ENCODE measurements at regions not wholly inside any gene's neighbourhood (a gene's known extent, or its start where the extent isn't known, plus 50 kb on each side); places are given as distances from the start of the nearest gene placed in this dataset.
A peak's percentile ranks its signal among the peaks of the same experiment; 100 is the strongest.

DNA sequence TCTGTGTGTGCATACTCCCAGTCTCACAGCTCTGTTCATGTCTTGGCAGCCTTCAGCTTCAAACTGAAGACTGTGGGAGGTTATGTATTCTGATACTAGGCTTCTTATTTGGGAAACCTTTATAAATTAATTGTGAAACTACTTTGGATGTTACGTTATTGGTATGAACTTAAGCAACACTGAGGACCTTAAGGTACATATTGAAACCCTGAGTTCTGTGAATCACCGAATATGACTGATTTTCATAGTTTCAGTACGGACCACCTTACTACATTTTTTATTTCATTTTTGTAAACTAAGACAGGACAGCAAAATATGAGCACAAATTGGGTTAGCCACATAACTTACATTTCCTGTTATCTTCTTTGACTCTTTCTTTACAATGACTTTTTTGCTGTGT lies 498.4 kb downstream of the PDGFC start:
- TF ChIP-seq POLR2A (IDR thresholded peaks at IDR 0.05), result no peak
- TF ChIP-seq, protein P1, sequence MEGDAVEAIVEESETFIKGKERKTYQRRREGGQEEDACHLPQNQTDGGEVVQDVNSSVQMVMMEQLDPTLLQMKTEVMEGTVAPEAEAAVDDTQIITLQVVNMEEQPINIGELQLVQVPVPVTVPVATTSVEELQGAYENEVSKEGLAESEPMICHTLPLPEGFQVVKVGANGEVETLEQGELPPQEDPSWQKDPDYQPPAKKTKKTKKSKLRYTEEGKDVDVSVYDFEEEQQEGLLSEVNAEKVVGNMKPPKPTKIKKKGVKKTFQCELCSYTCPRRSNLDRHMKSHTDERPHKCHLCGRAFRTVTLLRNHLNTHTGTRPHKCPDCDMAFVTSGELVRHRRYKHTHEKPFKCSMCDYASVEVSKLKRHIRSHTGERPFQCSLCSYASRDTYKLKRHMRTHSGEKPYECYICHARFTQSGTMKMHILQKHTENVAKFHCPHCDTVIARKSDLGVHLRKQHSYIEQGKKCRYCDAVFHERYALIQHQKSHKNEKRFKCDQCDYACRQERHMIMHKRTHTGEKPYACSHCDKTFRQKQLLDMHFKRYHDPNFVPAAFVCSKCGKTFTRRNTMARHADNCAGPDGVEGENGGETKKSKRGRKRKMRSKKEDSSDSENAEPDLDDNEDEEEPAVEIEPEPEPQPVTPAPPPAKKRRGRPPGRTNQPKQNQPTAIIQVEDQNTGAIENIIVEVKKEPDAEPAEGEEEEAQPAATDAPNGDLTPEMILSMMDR (IDR thresholded peaks at IDR 0.05), result no peak
- WGBS, 2 donors, result 83 to 90% methylated on average over 3 of the region's 3 CpGs
- intact Hi-C loops (cut with DNase I; ENCODE audit: low total_unique reads), result no loop called here
- DNase-seq (ENCODE audit: low spot score in 2 of 2), result no peak
- no peak overlapping the region for H3K4me3 ChIP-seq (ENCODE audit: low read depth, poor library complexity, severe bottlenecking)

DNA sequence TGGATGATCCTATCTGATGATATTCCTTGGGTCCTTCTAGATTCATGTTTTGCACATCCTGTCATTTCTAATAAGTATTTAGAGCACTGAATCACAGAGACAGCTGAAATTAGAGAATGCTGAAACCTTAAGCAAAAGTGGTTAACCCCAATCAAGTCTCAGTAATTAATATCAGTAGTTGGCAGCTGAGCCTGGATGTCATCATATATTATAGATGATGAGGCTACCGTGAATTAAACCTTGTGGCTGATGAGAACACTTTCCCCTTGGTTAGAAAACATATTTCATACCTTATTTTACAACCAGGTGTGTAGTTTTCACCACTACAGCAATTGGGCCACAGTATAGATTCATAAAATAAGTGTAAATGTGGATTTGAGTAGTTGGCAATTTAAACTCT lies 499.0 kb downstream of the PDGFC start:
- DNase-seq (ENCODE audit: low spot score in 2 of 2), result no peak
- intact Hi-C loops (cut with DNase I; ENCODE audit: low total_unique reads), result no loop called here
- WGBS, 2 donors, result 53 to 60% methylated on average over 1 of the region's 1 CpG
- TF ChIP-seq, protein P1 (IDR thresholded peaks at IDR 0.05), result no peak
- no peak for TF ChIP-seq POLR2A (IDR thresholded peaks at IDR 0.05)
- H3K4me3 ChIP-seq (ENCODE audit: low read depth, poor library complexity, severe bottlenecking), result no peak overlapping the region

DNA sequence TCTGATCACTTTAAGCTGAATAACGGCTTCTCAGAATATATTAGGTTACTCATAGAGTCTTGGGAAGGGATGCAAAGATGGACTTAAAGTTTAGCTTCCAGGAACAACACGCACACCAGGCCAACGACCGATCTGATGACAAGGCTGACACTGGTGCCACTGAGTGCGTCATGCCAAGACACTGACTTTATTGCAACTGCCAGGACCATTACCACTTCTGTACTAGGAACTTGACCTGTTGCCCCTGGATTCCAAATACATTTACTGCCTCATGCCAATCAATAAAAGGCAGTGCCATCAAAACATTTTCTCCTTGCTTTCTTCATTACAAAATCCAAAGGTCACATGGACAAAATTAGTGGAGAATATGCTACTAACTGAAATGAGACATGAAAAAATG lies 505.9 kb upstream of the CTSO start:
- DNase-seq (ENCODE audit: low spot score in 2 of 2), result no peak
- no peak overlapping the region for H3K4me3 ChIP-seq (ENCODE audit: low read depth, poor library complexity, severe bottlenecking)
- no peak for TF ChIP-seq POLR2A (IDR thresholded peaks at IDR 0.05)
- TF ChIP-seq, protein P1 (IDR thresholded peaks at IDR 0.05), result no peak
- intact Hi-C loops (cut with DNase I; ENCODE audit: low total_unique reads), result no loop called here
- WGBS, 2 donors, result 69 to 79% methylated on average over 5 of the region's 5 CpGs

DNA sequence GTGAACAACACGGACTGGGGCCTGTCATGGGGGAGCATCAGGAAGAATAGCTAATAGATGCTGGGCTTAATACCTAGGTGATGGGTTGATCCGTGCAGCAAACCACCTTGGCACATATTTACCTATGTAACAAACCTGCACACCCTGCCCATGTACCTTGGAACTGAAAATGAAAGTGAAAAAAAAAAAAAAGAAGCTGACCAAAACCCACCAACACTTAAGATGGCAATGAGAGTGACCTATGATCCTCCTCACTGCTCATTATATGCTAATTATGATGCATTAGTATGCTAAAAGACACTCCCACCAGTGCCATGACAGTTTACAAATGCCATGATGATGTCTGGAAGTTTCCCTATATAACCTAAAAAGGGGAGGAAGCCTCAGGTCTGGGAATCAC lies 503.2 kb upstream of the CTSO start:
- no peak overlapping the region for H3K4me3 ChIP-seq (ENCODE audit: low read depth, poor library complexity, severe bottlenecking)
- WGBS, 2 donors, result 88 to 89% methylated on average over 2 of the region's 2 CpGs
- no peak for TF ChIP-seq POLR2A (IDR thresholded peaks at IDR 0.05)
- TF ChIP-seq, protein P1 (IDR thresholded peaks at IDR 0.05), result no peak
- intact Hi-C loops (cut with DNase I; ENCODE audit: low total_unique reads), result no loop called here
- DNase-seq (ENCODE audit: low spot score in 2 of 2), result no peak

DNA sequence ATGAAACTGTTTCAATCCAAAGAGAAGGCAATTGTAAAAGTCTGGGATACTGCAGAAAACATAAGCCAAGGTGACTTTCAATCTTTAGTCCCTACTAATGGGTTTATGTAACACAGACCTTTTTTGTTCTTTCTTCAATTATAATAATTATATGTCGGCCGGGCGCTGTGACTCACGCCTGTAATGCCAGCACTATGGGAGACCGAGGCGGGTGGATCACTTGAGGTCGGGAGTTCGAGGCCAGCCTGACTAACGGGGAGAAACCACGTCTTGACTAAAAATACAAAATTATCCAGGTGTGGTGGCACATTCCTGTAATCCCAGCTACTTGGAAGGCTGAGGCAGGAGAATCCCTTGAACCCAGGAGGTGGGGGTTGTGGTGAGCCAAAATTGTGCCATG lies 489.8 kb upstream of the CTSO start:
- DNase-seq (ENCODE audit: low spot score in 2 of 2), result peak in 1 of 2 donors; percentile 83
- 95 to 97% methylated on average over 10 of the region's 10 CpGs for WGBS, 2 donors
- TF ChIP-seq POLR2A (IDR thresholded peaks at IDR 0.05), result no peak
- TF ChIP-seq, protein P1 (IDR thresholded peaks at IDR 0.05), result no peak

DNA sequence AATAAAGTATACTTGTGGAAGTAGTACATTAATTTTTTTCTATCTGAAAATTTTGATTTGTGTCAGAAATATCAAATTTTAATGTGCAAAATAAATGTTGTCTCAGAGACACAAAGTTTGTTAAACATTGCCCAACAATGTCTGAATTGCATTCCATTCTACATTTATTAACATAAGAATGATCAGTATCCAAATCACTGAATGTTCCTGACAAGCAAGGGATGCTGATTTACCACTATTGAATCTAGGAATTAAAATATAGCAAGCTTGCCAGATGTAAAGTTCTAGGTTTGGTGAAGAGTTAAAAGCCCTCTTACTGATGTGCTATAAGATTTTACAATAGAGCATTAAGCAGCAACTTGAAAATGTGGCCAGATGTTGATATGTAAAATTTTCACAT lies 489.2 kb upstream of the CTSO start:
- H3K4me3 ChIP-seq (ENCODE audit: low read depth, poor library complexity, severe bottlenecking), result no peak overlapping the region

More for the DNA sequence above, 489.8 kb upstream of the CTSO start:
- intact Hi-C loops (cut with DNase I; ENCODE audit: low total_unique reads), result no loop called here
- H3K4me3 ChIP-seq (ENCODE audit: low read depth, poor library complexity, severe bottlenecking), result no peak overlapping the region

More for the DNA sequence above, 489.2 kb upstream of the CTSO start:
- DNase-seq (ENCODE audit: low spot score in 2 of 2), result no peak
- no peak for TF ChIP-seq POLR2A (IDR thresholded peaks at IDR 0.05)
- TF ChIP-seq, protein P1 (IDR thresholded peaks at IDR 0.05), result no peak
- intact Hi-C loops (cut with DNase I; ENCODE audit: low total_unique reads), result no loop called here

Measured in lower leg skin (tissue), 4 donors.